DMS79 treated with DMSO at 0.1 percent for 48 hours (cell line): ENCODE measurements at regions not wholly inside any gene's neighbourhood (a gene's known extent, or its start where the extent isn't known, plus 50 kb on each side); places are given as distances from the start of the nearest gene placed in this dataset.
"Not testable (repeated sequence)": the region's sequence is repeated elsewhere in the genome, so short reads cannot be mapped to it uniquely, and the experiment has no call there.

Source experiments
- DNase-seq: peaks from one replicate; lab custom pipeline; 2025; lab: John Stamatoyannopoulos, UW

DNA sequence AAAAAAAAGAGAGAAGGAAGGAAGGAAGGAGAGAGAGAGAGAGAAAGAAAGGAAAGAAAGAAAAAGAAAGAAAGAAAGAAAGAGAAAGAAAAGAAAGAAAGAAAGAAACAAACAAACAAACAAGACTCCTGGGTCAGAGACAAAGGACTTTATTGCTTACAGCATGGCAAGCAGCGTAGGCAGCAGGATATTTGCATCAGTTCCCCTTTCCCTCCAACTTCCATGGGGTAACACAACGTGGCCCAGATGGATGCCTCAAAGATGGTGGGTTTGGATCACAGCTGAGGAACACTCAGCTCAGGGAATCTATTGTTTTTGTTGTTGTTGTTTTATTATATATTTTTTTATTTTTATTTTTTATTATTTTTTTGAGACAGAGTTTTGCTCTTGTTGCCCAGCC is 128.5 kb upstream of the VKORC1L1 start:
- DNase-seq, result no peak

DNA sequence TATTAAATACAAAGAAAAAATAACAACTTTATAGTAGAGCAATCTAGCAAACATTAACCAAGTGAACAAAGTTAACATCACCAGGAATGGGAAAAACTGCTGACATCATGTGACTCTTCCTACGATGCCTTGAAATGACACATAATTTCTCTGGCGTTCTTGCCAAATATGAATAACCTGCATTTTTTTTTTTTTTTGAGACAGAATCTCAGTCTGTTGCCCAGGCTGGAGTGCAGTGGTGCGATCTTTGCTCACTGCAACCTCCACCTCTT is 126.5 kb upstream of the VKORC1L1 start:
- no peak for DNase-seq

DNA sequence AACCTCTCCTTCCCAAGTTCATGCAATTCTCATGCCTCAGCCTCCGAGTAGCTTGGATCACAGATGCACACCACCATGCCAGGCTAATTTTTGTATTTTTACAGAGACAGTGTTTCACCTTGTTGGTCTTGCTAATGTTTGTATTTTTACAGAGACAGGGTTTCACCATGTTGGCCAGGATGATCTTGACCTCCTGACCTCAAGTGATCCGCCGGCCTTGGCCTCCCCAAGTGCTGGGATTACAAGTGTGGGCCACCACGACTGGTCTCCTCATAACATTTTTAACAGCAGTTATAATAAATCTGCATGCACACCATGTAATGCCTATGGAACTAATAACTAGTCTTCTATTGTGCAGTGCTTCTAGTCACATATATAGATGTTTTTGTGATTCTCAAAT is 123.8 kb upstream of the VKORC1L1 start:
- no peak for DNase-seq

DNA sequence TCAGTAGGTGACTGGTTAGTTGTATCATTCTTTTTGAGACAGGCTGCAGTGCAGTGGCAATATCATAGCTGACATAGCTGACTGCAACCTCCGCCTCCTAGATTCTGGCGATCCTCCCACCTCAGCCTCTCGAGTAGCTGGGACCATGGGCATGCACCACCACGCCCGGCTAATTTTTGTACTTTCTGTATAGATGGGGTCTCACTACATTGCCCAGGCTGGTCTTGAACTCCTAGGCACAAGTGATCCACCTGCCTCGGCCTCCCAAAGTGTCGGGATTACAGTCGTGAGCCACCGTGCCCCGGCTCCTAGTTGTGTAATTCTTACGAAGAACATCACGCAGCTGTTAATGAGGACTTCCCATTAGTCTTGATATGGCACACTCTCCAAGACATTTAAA is 123.4 kb upstream of the VKORC1L1 start:
- no peak for DNase-seq

DNA sequence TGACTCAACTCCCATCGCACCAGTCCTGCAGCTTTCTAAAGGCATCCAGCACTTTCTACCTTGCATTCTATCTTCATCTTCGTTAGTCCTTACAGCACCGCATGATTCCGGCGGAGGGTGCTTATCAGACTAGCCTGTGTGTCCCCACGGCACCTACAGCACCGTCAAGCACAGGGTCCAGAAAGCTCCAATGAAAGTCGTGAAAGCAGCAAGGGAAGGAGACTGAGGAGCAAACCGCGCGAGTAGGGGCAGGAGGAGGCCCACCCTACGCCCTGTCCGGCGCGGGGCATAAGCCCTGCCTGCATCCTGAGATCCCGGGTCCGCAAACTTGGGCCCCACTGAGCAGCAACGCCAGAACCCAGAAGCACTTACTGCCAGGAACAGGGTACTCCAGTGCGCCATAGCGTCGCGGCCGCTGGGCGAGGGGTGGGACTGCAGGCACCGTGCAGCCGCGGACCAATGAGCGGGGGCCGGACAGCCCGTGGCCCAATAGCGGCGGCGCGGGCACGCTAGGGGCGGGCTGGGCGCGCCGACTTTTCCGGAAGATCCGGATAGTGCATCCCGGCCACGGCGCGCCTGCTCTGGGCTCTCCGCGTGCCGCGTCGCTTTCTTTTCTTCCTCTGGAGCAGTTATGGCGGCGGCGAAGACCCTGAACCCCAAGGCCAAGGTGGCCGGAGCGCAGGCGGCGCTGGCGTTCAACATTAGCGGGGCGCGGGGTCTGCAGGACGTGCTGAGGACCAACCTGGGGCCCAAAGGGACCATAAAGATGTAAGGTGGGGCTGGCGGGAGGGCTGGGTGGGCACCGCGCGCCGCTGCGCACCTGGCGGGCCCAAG is 122.1 kb upstream of the VKORC1L1 start:
- DNase-seq, result peak; percentile 83

DNA sequence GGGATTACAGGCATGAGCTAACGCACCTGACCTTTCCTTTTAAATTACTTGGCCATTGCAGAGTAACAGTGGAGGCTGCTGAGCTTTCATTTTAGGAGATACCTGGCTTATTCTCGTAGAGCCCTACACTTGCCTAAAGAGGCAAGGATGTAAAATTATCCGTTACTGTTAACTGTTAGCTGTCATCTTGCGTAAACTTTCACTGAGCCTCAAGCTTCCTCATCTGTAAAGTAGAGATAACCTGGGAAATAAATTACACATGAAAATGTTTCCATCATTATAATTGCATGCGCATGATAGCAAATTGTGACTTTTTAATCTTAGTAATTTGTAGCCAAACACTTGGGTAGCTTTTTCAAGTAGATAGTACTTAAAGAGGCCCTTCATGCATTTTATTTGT is 118.8 kb upstream of the VKORC1L1 start:
- DNase-seq, result not testable (repeated sequence)

DNA sequence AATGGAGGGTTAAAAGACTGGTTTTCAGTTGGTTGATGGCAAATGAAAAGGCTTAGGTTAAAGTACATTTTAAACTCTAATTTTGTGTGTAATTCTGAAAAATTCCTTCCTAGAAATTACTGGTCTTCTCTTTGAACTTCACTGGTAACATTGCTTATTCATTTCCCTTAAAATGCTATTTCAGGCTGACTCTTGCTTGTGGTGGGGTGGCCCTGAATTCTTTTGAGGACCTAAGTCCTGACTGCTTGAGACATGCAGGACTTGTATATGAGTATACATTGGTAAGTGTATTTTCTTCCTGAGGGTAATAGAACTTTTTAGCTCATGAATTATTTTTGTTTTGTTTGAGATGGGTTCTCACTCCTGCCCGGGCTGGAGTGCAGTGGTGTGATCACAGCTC is 113.9 kb upstream of the VKORC1L1 start:
- not testable (repeated sequence) for DNase-seq

DNA sequence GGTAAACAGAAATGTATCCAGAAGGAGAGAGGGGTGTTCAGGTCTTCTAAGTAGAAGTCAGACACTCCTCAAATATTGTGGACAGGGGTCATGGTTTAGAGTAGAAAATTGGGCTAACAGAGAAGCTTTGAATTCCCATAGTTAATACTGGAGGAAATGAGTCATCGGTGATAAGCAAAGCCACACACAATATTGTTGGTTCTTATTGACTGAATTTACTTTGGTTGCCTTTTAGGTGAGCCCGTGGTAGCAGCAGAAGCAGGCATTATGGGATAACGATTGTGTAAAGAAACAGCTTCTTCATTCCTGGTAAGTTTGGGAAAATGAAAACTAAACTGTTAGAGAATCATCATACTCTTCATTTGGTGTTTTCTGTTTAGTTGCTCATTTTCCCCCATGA is 110.2 kb upstream of the VKORC1L1 start:
- DNase-seq, result not testable (repeated sequence)

DNA sequence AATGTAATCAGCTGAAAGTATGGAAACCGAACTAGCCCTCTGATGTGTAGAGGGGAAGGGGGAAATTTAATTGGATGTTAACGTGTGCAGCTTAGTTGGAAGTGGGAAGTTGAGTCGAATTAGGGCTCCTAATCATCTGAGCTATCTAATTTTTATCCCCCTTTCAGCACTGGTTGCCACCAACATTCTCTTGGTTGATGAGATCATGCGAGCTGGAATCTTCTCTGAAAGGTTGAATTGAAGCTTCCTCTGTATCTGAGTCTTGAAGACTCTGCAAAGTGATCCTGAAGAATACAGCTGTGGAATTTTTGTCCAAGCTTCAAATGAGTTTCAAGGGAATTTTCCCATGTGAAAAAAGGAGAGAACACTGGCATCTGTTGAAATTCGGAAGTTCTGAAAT is 109.8 kb upstream of the VKORC1L1 start:
- not testable (repeated sequence) for DNase-seq

DNA sequence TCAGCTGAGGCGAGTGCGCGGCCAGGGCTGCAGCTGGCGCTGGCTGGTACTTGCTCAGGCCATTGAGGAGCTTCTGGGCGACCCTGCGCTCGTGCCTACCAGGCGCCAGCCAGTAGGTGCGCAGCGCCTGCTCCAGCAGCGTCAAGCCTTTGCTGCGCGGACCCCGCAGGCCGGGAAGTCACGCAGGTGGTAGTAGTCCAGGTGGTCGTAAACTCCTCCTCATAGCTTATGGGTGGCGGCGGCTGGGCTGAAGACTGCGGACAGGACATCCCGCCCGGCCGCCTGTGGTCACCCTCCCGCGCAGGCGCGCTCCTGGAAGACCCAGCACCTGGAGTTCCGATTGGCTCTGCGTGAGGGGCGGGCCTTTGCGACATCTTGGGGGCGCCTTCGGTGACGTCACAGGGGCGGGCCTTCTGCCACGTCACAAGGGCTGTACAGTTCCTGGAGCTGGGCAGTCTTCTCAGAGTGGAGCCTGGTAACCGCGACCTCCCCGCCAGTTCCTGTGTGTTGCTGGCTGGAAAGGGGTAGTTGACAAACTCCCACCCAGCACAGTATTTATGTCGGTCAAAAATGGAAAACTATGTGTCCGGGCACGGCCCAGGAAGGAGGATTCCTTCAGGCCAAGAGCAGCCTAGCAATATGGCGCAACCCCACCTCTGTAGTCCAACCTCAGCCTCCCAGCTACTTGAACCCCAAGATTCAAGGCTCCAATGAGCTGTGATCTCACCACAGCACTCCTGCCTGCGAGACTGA is 102.2 kb upstream of the VKORC1L1 start:
- DNase-seq, result peak; percentile 86

DNA sequence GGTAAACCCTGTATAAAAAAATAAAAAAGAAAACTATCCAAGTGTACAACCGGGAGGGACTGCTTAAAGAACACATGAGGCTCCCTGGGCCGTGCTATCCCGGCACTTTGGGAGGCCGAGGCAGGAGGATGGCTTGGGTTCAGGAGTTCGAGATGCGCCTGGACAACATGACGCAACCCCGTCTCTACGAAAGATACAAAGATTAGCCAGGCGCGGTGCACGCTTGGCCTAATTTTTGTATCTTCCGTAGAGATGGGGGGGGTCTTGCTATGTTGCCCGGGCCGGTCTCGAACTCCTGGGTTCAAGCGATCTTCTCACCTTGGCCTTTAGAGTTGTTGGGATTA is 101.7 kb upstream of the VKORC1L1 start:
- DNase-seq, result not testable (repeated sequence)

DNA sequence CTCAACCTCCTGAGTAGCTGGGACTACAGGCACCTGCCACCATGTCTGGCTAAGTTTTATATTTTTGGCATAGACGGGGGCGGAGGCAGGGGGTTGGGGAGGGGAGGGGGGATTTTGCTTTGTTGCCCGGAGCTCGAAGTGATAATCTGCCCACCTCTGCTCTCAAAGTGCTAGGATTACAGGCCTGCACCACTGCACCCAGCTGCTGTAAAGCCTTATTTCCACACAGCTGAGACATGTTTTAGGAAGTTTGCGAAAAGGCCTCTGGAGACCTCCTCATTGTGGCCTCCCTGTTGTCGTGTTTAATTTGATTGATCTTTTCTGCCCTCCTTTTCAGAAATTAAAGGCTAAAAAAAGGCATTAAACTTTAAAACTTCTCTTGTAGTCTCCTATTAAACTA is 96.2 kb upstream of the VKORC1L1 start:
- DNase-seq, result not testable (repeated sequence)

DNA sequence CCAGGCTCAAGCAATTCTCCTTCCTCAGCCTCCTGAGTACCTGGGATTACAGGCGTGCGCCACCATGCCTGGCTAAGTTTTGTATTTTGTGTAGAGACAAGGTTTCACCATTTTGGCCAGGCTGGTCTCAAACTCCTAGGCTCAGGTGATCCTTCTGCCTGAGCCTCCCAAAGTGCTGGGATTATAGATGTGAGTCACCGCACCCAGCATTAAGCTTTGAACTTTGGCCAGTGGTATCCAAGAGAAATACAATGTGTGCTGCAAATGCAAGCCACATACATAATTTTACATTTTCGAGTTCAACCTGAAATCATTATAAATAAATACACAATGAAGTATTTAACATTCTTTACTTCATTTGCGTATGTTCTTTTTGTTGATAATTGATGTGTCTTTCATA is 82.9 kb upstream of the VKORC1L1 start:
- not testable (repeated sequence) for DNase-seq

DNA sequence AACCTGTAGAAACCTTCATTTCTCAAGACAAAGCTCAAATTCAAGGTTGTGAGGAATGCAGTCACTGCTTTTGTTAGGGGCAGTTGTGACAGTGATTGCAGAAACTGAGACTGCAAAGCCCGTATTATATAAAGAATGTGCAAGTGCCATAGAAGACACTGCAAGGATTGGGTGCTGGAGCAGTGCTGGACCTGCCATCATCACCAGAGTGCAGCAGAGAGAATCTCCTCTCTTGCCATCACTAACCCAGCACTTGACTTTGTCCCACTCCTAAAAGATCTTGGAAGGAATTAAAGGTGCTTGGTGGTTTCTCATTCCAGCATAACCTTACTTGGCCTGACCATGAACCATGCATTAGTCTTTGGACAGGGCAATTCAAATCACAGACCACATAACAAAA is 81.1 kb upstream of the VKORC1L1 start:
- not testable (repeated sequence) for DNase-seq

DNA sequence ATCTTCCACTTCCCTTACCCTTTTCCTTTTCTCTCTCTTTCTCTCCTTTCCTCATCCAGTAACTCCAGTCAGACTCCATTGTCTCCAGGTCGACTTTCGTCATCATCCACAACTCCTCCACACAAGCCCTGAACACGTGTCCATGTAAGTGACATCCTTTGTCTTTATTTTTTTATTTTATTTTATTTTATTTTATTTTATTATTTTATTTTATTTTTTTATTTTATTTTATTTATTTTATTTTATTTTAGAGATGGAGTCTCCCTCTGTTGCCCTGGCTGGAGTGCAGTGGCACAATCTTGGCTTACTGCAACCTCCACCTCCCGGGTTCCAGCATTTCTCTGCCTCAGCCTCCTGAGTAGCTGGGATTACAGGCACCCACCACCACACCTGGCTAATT is 80.1 kb upstream of the VKORC1L1 start:
- not testable (repeated sequence) for DNase-seq

DNA sequence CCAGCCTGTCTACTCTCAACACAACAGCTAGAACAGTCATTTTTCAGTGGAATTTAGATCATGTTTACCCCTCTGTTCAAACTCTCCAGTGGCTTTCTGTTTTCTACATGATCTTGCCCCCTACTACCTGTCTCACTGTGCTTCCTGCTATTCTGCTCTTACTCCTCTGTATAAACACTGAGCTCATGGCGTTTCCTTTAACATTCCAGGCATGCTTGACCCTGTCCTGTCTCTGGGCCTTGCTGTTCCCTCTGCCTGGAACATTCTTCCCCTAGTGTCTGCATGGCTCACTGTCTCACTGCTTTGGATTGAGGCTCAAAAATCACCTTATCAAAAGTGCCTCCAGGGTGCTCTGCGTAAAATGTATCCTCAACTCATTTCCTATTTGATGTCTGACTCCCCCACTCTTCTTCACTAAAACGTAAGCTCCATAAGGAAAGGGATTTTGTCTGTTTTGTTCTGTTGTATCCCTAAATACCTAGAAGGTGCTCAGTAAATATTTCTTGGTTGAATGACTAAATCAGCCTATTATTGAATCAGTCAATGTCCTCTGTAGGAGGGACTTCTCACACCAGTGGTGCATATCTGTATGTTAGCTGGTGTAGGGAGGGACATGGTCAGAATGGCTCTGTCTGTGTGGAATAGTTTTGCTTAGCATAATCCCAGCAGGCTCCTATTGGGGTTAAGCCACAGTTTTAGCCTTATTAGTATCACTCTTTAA is 78.0 kb upstream of the VKORC1L1 start:
- DNase-seq, result not testable (repeated sequence)

DNA sequence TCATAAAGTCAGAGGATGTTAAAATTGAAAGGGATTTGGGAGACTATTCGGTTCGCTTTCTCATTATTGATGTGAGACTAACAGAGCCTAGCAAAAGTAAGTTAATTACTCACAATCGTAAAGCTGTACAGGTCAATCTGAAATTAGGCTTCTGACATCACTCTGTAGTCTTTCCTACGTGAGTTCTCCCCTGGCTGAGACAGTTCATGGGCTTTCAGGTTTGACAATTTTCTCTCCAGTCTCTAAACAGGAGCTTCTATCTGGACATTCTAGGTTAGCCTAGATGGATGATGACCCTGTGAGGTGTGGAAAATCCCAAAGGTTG is 77.5 kb upstream of the VKORC1L1 start:
- not testable (repeated sequence) for DNase-seq

DNA sequence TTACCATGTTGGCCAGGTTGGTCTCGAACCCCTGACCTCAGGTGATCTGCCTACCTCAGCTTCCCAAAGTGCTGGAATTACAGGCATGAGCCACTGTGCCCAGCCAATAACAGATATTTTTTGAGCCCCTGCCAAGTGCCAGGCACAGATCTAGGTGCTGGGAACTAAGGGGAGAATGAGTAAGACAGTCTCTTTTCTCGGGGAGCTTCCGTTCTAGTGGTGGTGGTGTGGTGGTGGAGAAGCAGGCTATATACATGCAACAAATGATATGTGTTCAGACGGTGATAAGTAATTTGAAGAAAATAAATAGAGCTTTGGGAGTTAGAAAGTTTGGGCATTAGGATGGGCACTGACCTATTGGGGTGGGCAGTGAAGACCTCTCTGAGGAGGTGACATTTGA is 76.7 kb upstream of the VKORC1L1 start:
- DNase-seq, result no peak

DNA sequence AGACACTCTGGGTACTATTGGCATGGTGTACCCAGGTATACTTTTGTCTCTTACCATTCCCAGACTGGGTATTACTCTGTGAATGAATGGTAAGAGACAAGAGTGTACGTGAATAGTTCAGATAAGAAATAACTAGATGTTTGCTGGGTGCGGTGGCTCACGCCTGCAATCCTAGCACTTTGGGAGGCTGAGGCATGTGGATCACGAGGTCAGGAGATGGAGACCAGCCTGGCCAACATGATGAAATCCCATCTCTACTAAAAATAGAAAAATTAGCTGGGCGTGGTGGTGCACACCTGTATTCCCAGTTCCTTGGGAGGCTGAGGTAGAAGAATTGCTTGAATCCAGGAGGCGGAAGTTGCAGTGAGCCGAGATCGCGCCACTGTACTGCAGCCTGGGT is 75.8 kb upstream of the VKORC1L1 start:
- DNase-seq, result not testable (repeated sequence)

DNA sequence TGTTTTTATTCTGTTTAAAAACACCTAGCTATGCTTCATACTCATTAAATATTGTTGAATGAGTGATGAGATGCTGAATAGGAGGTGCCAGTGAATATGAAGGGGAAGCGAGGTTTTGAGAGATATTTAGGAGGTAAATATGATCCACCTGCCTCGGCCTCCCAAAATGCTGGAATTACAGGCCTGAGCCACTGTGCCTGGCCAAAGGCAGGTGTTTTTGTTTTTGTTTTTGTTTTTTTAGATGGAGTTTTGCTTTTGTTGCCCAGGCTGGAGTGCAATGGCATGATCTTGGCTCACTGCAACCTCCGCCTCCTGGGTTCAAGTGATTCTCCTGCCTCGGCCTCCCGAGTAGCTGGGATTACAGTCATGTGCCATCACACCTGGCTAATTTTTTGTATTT is 75.3 kb upstream of the VKORC1L1 start:
- not testable (repeated sequence) for DNase-seq

DNA sequence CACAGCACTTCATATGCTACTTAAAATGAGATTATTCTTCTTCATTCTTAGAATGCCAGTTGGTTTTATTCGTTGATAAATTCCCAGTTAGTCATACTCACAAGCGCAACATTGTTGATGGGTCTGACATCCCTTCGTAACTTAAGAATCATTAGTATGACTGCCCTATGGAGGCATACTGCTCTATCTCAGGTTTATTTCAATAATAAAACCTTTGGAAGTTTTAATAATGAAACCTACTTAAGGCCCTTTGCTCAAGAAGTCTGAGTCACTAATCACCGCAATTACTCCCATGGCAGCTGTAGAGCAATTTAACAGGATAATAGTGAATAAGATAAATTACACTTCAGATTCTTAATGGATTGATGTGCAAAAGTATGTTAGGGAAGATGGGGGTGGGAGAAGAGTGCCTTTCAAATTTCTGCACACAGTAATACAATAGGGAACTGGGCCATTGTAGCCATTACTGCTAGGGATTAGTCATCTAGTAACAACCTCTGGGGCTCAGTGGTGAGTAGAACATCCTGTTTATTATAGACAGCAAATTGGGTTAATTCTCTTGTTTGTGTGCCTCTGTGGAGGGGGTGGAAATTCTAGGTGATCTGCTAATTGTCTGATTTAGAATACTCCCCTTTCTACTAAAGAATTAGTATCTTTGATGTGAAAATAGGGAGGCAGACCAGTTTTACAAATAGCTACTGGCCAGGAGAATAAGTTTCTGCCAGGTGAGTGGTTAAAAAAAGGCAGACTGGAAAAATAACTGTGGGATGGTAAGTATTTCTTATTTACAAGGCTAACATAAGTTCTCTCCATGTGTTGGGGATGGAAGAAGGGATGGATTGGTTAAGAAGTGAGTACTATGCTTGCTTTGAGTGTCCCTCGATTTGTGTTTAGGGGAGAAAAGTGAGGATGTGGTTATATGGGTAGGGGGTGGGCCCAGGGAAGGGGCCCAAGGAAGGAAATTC is 74.5 kb upstream of the VKORC1L1 start:
- no peak for DNase-seq

DNA sequence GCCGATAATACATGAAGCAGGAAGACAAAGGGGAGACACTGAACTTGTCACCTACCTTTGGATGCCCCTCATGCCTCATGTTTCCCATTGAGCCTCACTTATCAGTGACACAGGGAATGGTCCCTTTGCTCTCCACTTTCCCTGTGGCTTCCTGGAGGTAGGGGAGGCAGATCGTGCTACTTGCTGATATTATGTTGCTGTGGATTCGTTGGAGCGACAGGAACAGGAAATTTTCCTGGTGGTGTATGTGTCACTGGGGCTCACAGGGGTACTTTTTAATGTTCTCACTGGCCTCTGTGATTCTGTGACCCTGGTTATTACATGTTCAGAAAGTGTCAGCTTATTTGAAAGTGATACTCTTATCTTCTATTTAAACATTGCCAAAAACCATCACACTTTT is 72.7 kb upstream of the VKORC1L1 start:
- not testable (repeated sequence) for DNase-seq
